Keratinocyte (primary cell): ENCODE measurements at regions not wholly inside any gene's neighbourhood (a gene's known extent, or its start where the extent isn't known, plus 50 kb on each side); places are given as distances from the start of the nearest gene placed in this dataset.

Source experiments
- CTCF ChIP-seq, 3 experiments: IDR thresholded peaks in 1 of 3; conservative IDR thresholded peaks in 1 of 3; optimal IDR thresholded peaks in 1 of 3; 2 replicates in 2 of 3; 3 replicates in 1 of 3; pipeline versions ENCODE3 to v1.5.1; 2011; ENCODE audit warnings: low read length in 3 of 3, mild to moderate bottlenecking in 3 of 3, moderate library complexity in 2 of 3, control low read depth in 1 of 3, inconsistent platforms in 1 of 3; ENCODE audit not compliant: insufficient read depth in 2 of 3; ENCODE audit errors: extremely low read depth in 1 of 3
- EZH2 ChIP-seq: IDR thresholded peaks from one replicate; pipeline ENCODE4 v1.6.1; 2012; ENCODE audit warnings: inconsistent platforms, mild to moderate bottlenecking, low read length, moderate library complexity

- no peak for TF ChIP-seq CTCF (optimal IDR thresholded peaks at IDR 0.05 in 1 of 3, IDR thresholded peaks at IDR 0.05 in 1 of 3, conservative IDR thresholded peaks at IDR 0.05 in 1 of 3; ENCODE audit: extremely low read depth in 1 of 3, insufficient read depth in 2 of 3, low read length in 3 of 3)
- TF ChIP-seq EZH2: no peak
Observed at GRCh38 chr5:112087222-112087621, 330.2 kb upstream of the NREP start.
